Choroid plexus epithelial cell (primary cell): ENCODE measurements at regions not wholly inside any gene's neighbourhood (a gene's known extent, or its start where the extent isn't known, plus 50 kb on each side); places are given as distances from the start of the nearest gene placed in this dataset.

Source experiments
- DNase-seq: peaks from one replicate; pipeline ENCODE4 v3.0.0-alpha.2; 2010; ENCODE audit warnings: low read depth
- H3K4me3 ChIP-seq: 2 replicates; pipeline ENCODE4 v1.5.1; 2011; ENCODE audit warnings: low read depth, mild to moderate bottlenecking, control low read depth, low read length, moderate library complexity
- TF ChIP-seq, protein P1 (sequence below): conservative IDR thresholded peaks from 2 replicates; pipeline ENCODE4 v1.5.1; 2011; ENCODE audit warnings: low read depth, mild to moderate bottlenecking, control low read depth, inconsistent platforms, low read length, moderate library complexity

DNA sequence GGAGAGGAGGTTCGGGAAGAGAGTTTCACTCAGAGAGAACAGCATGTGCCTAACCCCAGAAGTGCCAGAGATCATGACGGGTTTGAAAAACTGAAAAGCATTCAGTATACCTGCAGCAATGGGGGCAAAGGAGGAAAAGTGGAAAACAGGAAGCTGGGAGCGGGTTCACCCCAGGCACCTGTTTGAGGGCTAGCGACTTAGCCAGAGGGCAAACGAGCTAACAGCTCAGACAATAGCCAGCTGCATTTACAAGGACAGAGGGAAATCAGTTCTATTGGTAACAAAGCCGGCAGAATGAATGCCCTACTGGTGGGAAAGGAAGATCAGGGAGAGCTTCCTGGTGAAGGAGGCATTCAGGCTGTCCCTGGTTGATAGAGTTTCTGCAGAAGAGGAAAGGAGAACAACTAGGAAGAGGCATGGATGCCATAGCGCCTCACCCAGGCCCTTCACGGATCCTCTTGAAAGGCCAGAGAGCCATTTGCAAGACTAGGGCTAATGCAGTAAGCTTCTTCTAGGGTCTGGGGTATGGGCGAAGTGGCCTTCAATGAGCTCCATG is 141.7 kb upstream of the ADRA1B start:
- H3K4me3 ChIP-seq, result no peak overlapping the region
- DNase-seq, result no peak
- TF ChIP-seq, protein P1, sequence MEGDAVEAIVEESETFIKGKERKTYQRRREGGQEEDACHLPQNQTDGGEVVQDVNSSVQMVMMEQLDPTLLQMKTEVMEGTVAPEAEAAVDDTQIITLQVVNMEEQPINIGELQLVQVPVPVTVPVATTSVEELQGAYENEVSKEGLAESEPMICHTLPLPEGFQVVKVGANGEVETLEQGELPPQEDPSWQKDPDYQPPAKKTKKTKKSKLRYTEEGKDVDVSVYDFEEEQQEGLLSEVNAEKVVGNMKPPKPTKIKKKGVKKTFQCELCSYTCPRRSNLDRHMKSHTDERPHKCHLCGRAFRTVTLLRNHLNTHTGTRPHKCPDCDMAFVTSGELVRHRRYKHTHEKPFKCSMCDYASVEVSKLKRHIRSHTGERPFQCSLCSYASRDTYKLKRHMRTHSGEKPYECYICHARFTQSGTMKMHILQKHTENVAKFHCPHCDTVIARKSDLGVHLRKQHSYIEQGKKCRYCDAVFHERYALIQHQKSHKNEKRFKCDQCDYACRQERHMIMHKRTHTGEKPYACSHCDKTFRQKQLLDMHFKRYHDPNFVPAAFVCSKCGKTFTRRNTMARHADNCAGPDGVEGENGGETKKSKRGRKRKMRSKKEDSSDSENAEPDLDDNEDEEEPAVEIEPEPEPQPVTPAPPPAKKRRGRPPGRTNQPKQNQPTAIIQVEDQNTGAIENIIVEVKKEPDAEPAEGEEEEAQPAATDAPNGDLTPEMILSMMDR, result no peak

DNA sequence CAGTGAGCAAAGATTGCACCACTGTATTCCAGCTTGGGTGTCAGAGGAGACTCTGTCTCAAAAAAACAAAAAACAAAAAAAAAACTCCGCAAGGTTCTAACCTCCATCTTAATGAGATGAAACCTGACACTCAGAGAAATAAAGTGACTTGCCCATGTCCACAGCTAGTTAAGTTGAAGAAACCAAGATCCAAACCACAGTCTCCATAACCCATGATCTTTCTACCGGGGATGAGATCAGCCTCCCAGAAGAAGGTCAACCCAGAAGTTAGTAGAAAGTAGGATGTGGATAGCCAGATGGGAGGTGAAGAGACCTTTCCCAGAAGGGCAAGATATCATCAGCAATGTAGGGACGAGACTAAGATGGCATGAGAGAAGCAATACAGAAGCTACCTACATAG is 140.4 kb upstream of the ADRA1B start:
- TF ChIP-seq, protein P1, result no peak
- peak; percentile 42 for DNase-seq
- no peak overlapping the region for H3K4me3 ChIP-seq

- TF ChIP-seq, protein P1, result no peak
- DNase-seq, result no peak
- H3K4me3 ChIP-seq, result no peak overlapping the region
Measured at GRCh38 chr5:159777049-159777660, 139.1 kb upstream of the ADRA1B start.

DNA sequence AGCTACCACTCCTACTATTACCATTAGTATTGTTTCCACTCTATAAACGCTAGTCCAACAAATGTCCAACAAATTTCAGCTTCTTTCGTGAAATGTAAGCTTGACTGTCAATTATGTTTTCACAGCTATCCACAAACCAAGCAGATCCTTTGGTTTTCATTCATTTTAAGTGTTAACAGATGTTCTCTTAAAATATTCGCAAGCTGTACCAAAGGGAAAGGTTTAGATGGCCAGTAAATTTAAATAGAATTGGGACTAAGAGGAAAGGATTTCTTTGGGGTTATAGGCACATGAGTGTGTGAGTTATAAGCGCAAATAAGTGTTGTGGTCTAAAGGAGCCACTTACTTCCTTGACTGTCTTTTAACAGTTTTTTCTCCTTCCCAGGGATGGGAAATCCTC is 136.8 kb upstream of the ADRA1B start:
- TF ChIP-seq, protein P1, result no peak
- H3K4me3 ChIP-seq, result no peak overlapping the region
- no peak for DNase-seq

GRCh38 chr5:159780246-159780645 is 136.0 kb upstream of the ADRA1B start:
- no peak for DNase-seq
- H3K4me3 ChIP-seq, result no peak overlapping the region
- TF ChIP-seq, protein P1, result no peak

- no peak overlapping the region for H3K4me3 ChIP-seq
- DNase-seq, result no peak
- TF ChIP-seq, protein P1, result no peak
Measured at GRCh38 chr5:159781626-159782157, 134.6 kb upstream of the ADRA1B start.
